ENCODE measurements at regions not wholly inside any gene's neighbourhood (a gene's known extent, or its start where the extent isn't known, plus 50 kb on each side); places are given as distances from the start of the nearest gene placed in this dataset.

GRCh38 chr13:56850852-56851251 lies 289.9 kb upstream of the PRR20A start:
- TF ChIP-seq EZH2 (IDR thresholded peaks at IDR 0.05) (no peak), POLR2AphosphoS5 (IDR thresholded peaks at IDR 0.05; ENCODE audit: borderline replicate concordance, low read depth, low read length) (no peak), FOXP2 (optimal IDR thresholded peaks at IDR 0.05; ENCODE audit: control extremely low read depth, extremely low read length, insufficient read depth) (no peak)
